H1 (cell line): ENCODE measurements at regions not wholly inside any gene's neighbourhood (a gene's known extent, or its start where the extent isn't known, plus 50 kb on each side); places are given as distances from the start of the nearest gene placed in this dataset.

Source experiments
- CHD1 ChIP-seq: IDR thresholded peaks from 2 replicates; pipeline ENCODE4 v1.6.1; 2012; ENCODE audit warnings: low read depth, low read length, improper control_type of control experiment
- JUND ChIP-seq: IDR thresholded peaks from 2 replicates; pipeline ENCODE4 v1.6.1; 2011; ENCODE audit warnings: mild to moderate bottlenecking, improper control_type of control experiment, low read length
- MAX ChIP-seq: IDR thresholded peaks from 2 replicates; pipeline ENCODE4 v1.6.1; 2012; ENCODE audit warnings: inconsistent platforms
- TF ChIP-seq, protein P1 (sequence below), 3 experiments: IDR thresholded peaks; 1 replicate in 2 of 3; 2 replicates in 1 of 3; pipeline versions ENCODE4 v1.5.1 to v1.6.1; 2011; ENCODE audit warnings: low read length in 3 of 3, mild to moderate bottlenecking in 3 of 3, inconsistent platforms in 2 of 3, low read depth in 1 of 3, moderate library complexity in 1 of 3; ENCODE audit not compliant: insufficient read depth in 1 of 3; ENCODE audit errors: control extremely low read depth in 1 of 3

GRCh38 chr14:44446965-44447364 is 60.1 kb downstream of the FSCB start:
- TF ChIP-seq, protein P1, sequence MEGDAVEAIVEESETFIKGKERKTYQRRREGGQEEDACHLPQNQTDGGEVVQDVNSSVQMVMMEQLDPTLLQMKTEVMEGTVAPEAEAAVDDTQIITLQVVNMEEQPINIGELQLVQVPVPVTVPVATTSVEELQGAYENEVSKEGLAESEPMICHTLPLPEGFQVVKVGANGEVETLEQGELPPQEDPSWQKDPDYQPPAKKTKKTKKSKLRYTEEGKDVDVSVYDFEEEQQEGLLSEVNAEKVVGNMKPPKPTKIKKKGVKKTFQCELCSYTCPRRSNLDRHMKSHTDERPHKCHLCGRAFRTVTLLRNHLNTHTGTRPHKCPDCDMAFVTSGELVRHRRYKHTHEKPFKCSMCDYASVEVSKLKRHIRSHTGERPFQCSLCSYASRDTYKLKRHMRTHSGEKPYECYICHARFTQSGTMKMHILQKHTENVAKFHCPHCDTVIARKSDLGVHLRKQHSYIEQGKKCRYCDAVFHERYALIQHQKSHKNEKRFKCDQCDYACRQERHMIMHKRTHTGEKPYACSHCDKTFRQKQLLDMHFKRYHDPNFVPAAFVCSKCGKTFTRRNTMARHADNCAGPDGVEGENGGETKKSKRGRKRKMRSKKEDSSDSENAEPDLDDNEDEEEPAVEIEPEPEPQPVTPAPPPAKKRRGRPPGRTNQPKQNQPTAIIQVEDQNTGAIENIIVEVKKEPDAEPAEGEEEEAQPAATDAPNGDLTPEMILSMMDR (IDR thresholded peaks at IDR 0.05; ENCODE audit: control extremely low read depth in 1 of 3, insufficient read depth in 1 of 3, low read depth in 1 of 3, low read length in 3 of 3) = no peak
- TF ChIP-seq JUND (no peak), CHD1 (no peak), MAX (no peak)
